Muscle of leg (tissue), 3 donors: ENCODE measurements at regions not wholly inside any gene's neighbourhood (a gene's known extent, or its start where the extent isn't known, plus 50 kb on each side); places are given as distances from the start of the nearest gene placed in this dataset.
"Not testable (repeated sequence)": the region's sequence is repeated elsewhere in the genome, so short reads cannot be mapped to it uniquely, and the experiment has no call there.

Source experiments
- DNase-seq: peaks from one replicate; pipeline ENCODE4 v3.0.0; 2013
- H3K27ac ChIP-seq: one replicate; pipeline ENCODE4 v1.5.1; 2013; ENCODE audit warnings: mild to moderate bottlenecking, low read length, control low read depth
- H3K27me3 ChIP-seq: one replicate; pipeline ENCODE4 v1.6.1; 2013; ENCODE audit warnings: low read length; ENCODE audit not compliant: control insufficient read depth, insufficient read depth
- H3K36me3 ChIP-seq: one replicate; pipeline ENCODE4 v1.6.1; 2013; ENCODE audit warnings: low read length; ENCODE audit not compliant: control insufficient read depth, insufficient read depth
- H3K4me1 ChIP-seq: one replicate; pipeline ENCODE4 v1.6.1; 2013; ENCODE audit warnings: low read length; ENCODE audit not compliant: control insufficient read depth, insufficient read depth
- H3K4me3 ChIP-seq: one replicate; pipeline ENCODE4 v1.5.1; 2013; ENCODE audit warnings: low read length, control low read depth
- H3K9me3 ChIP-seq: replicated peaks from 2 replicates; pipeline ENCODE4 v1.6.1; 2013; ENCODE audit warnings: low read depth, low read length; ENCODE audit not compliant: control insufficient read depth
- WGBS: methylation state at CpG from one replicate; pipeline ENCODE4 v1.1.5; 2013; ENCODE audit warnings: missing lambda C conversion rate; ENCODE audit not compliant: insufficient coverage; 5-methylcytosine and 5-hydroxymethylcytosine counted together

DNA sequence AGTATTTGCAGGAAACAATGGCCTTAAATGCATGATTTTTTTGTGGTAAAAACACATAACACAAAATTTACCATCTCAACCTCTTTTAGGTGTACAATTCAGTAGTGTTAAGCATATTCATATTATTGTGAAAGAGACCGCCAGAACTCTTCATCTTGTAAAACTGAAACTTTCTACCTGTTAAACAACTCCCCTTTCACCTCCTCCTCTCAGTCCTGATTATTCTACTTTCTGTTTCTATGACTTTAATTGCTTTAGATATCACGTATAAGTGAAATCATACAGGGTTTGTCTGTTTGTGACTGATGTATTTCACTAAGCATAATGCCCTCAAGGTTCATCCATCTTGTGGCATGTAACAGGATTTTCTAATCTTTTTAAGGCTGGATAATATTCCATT, 353.4 kb downstream of the ADAMTS20 start:
- Histone ChIP-seq H3K27me3 (no peaks in the 10 kb centered on the region), H3K4me3 (no peak overlapping the region), H3K9me3 (no peaks in the 10 kb centered on the region), H3K27ac (no peak overlapping the region), H3K36me3 (no peaks in the 10 kb centered on the region), H3K4me1 (no peaks in the 10 kb centered on the region)
- no peak for DNase-seq
- WGBS = no CpG with 5 or more reads among the region's 2 CpGs

DNA sequence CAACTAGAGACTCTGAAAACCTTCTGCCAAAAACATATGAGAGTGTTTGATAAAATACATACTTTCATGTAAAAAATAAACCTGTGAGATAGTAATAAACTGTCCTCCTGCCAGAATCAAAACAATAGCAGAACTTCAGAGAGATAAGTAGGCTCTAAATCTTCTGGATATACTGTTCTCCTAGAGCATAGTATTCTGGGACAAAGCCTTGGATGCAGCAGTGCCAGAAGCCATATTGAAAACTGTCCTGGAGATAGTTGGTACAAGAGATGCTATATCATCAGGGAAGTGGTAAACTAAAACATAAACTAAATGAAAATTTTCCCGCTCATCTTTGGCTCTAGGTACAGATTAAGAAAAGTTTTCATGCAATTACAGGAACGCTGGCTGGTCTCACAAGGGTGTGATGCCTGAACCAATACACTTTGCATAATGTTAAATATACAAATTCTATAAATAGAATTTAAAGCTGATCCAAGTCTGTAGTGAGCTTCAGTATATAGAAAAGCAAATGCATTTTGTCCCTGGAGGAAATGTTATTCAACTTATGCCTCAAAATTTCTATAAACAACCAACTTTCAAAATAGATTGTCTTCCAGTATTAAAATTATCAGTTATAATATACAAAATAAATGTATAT, 355.6 kb downstream of the ADAMTS20 start:
- H3K9me3 ChIP-seq = no peaks in the 10 kb centered on the region
- H3K4me1 ChIP-seq = no peaks in the 10 kb centered on the region
- H3K36me3 ChIP-seq = no peaks in the 10 kb centered on the region
- DNase-seq = no peak
- WGBS = no CpG with 5 or more reads among the region's 2 CpGs
- H3K27ac ChIP-seq = no peak overlapping the region
- no peak overlapping the region for H3K4me3 ChIP-seq
- H3K27me3 ChIP-seq = no peaks in the 10 kb centered on the region

DNA sequence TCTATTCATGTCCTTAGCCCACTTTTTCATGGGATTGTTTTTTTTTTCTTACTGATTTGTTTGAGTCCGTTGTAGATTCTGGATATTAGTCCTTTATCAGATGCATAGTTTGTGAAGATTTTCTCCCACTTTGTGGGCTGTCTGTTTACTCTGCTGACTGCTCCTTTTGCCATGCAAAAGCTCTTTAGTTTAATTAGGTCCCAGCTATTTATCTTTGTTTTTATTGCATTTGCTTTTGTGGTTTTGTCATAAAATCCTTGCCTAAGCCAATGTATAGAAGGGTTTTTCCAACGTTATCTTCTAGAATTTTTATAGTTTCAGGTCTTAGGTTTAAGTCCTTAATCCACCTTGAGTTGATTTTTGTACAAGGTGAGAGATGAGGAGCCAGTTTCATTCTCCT, 358.9 kb downstream of the ADAMTS20 start:
- H3K36me3 ChIP-seq, H3K9me3 ChIP-seq, H3K4me1 ChIP-seq, H3K27ac ChIP-seq, H3K27me3 ChIP-seq, H3K4me3 ChIP-seq, DNase-seq: not testable (repeated sequence)
- WGBS = no CpG with 5 or more reads among the region's 2 CpGs

DNA sequence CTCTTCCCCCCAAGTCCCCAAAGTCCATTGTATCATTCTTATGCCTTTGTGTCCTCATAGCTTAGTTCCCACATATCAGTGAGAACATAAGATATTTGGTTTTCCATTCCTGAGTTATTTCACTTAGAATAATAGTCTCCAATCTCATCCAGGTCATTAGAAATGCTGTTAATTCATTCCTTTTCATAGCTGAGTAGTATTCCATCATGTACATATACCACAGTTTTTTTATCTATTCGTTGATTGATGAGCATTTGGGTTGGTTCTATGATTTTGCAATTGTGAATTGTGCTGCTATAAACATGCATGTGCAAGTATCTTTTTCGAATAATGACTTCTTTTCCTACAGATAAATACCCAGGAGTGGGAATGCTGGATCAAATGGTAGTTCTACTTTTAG, 359.6 kb downstream of the ADAMTS20 start:
- H3K9me3 ChIP-seq, DNase-seq, H3K36me3 ChIP-seq, H3K27ac ChIP-seq, H3K27me3 ChIP-seq, H3K4me3 ChIP-seq, H3K4me1 ChIP-seq: not testable (repeated sequence)
- WGBS = no CpG with 5 or more reads among the region's 2 CpGs

DNA sequence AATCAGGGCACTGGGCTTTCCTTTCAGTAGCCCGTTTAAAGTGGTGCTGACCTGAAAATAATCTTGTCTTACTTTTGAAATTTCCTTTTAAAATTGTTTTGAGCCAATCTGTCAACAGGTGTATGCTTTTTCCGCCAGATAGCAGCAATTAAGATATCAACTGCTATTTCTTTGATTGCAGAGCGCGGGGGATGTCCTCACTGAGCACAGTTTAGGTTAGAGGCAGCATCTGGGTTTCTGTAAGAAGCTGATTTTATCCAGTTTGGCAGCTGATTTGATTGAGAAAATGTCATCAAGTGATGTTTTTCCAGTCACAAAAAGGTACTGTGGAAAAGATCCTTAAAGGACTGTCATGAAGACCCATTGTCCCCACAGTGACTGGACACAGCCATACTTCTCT, 371.8 kb downstream of the ADAMTS20 start:
- H3K4me3 ChIP-seq = no peak overlapping the region
- H3K27me3 ChIP-seq = no peaks in the 10 kb centered on the region
- 72% methylated on average over 2 of the region's 4 CpGs for WGBS
- DNase-seq = no peak
- no peaks in the 10 kb centered on the region for H3K4me1 ChIP-seq
- H3K36me3 ChIP-seq = no peaks in the 10 kb centered on the region
- no peak overlapping the region for H3K27ac ChIP-seq
- no peaks in the 10 kb centered on the region for H3K9me3 ChIP-seq

DNA sequence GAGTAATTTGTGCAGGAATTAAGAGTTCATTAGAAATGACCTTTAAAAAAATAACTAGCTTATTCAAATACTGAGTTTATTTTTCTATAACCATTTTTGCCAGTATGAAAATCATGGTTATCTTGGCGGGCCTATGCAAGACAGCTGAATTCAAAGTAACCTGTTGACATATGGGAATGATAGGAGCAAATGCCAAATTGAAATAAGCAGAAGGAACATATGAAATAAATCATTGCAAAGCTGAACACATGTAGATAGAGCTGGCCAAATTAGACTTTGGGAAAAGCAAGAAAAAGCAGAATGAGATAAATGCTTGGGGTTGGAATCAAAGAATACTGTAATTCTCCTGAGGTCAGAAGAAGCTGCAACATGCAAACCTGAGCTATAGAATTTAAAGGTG, 372.5 kb downstream of the ADAMTS20 start:
- no CpG with 5 or more reads among the region's 1 CpG for WGBS

DNA sequence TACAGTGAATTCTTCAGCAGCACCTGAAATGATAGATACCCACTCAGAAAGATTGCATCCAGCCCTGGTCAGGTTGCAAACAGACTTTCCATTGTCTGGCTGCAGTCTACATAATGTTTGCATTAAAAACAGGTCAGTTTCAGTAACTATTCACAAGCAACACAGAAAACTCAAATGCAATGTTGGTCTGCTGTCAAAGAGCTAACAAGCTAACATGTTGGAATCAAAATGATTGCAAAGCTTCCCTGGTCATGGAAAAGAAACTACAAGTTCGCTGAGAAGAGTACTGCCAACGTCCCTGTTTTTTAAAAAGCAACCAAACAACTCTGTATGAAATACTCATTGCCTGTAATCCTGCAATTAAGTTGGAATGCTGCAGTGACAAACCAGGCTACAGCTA, 374.7 kb downstream of the ADAMTS20 start:
- peak; percentile 57 for DNase-seq
- WGBS = no CpG with 5 or more reads among the region's 2 CpGs
- Histone ChIP-seq H3K27me3 (no peaks in the 10 kb centered on the region), H3K9me3 (no peaks in the 10 kb centered on the region), H3K27ac (no peak overlapping the region), H3K4me3 (no peak overlapping the region), H3K4me1 (no peaks in the 10 kb centered on the region), H3K36me3 (no peaks in the 10 kb centered on the region)

More for the DNA sequence above, 372.5 kb downstream of the ADAMTS20 start:
- peak; percentile 63 for DNase-seq
- Histone ChIP-seq H3K9me3 (no peaks in the 10 kb centered on the region), H3K36me3 (no peaks in the 10 kb centered on the region), H3K4me3 (no peak overlapping the region), H3K27me3 (no peaks in the 10 kb centered on the region), H3K4me1 (no peaks in the 10 kb centered on the region), H3K27ac (no peak overlapping the region)

DNA sequence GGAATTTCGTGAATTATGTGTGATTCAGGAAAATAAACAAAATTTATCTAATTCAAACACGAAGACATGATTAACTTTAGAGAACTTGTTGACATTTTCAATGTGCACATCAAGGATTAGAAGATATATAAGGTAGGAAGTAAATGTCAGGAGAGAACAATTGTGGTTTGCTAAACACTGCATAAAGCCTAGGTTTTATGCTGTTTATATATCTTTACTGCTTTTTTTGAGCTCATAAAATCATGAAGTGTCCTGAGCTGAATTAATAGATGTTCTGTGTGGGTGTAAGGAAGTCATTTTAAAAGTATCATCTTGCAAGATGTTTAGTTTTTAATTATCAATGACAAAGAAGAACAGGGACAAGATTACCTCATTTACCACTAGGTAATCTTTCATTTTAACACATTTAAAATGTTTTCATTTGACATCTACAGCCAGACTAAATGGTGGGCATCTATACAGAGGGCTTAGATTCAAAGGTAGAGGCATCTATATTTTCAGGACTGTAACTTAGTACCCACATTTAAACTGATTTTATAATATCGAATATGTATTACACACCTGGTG, 382.8 kb downstream of the ADAMTS20 start:
- H3K4me1 ChIP-seq = no peaks in the 10 kb centered on the region
- no peak for DNase-seq
- WGBS = no CpG with 5 or more reads among the region's 3 CpGs

DNA sequence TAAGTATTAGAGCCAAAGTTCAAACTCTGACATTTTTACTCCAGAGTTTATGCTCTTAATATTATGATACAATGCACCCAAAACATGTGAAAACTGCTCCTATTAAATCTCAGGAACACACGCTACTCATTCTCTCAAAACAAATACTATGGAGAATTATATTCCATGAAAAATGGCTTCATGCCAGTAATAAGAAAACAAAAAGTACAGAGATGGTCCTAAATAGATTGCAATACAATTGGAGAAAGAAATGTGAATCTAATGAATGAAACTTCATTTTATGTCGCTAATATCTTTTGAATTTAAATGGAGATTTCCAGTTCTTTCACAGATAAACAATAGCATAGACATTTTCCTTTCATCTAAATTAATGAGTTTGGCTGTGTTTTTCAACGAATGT, 384.3 kb downstream of the ADAMTS20 start:
- DNase-seq = peak; percentile 56
- Histone ChIP-seq H3K36me3 (no peaks in the 10 kb centered on the region), H3K9me3 (no peaks in the 10 kb centered on the region), H3K27me3 (no peaks in the 10 kb centered on the region), H3K4me3 (no peak overlapping the region), H3K4me1 (no peaks in the 10 kb centered on the region), H3K27ac (no peak overlapping the region)
- WGBS = no CpG with 5 or more reads among the region's 3 CpGs

More for the DNA sequence above, 382.8 kb downstream of the ADAMTS20 start:
- Histone ChIP-seq H3K36me3 (no peaks in the 10 kb centered on the region), H3K9me3 (no peaks in the 10 kb centered on the region), H3K4me3 (no peak overlapping the region), H3K27me3 (no peaks in the 10 kb centered on the region), H3K27ac (no peak overlapping the region)

DNA sequence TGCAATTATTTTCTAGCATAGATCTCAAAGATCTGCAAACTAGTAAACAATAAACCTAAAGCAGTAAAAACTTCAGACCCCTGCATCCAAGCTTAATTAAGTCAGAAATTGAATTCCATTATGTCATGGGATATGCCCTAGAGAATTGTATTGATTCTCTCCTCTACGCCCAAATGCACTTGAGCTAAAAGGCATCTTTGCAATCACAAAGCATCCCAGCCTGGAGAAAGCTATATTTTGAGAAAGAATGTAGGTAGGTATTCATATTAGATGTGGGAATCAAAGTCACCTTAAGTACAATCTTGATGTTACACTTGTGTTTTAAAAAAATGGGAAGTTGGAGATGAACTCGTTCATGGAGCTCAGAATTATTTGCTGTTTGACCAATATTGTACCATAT, 386.7 kb downstream of the ADAMTS20 start:
- no CpG with 5 or more reads among the region's 2 CpGs for WGBS
- Histone ChIP-seq H3K36me3 (no peaks in the 10 kb centered on the region), H3K27ac (no peak overlapping the region), H3K4me1 (no peaks in the 10 kb centered on the region), H3K27me3 (no peaks in the 10 kb centered on the region), H3K9me3 (no peaks in the 10 kb centered on the region), H3K4me3 (no peak overlapping the region)
- no peak for DNase-seq

DNA sequence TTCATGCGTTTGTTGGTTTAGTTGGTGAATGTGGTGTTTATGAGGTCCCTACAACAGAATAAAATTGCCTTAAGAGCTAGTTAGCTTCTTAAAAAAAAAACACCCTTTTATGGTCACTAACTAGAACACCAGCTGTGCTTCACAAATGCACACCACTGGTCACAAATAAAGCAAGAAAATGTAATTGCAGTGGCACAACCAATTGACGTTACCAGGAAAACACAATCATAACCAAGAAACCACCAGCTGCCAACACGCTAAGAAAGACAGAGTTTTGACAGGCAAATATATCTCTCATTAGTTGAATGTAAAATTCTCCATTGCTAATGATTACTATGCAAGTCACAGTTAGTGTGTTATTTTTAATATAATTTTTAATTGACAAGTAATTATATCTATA, 389.9 kb downstream of the ADAMTS20 start:
- H3K36me3 ChIP-seq = no peaks in the 10 kb centered on the region
- H3K4me1 ChIP-seq = no peaks in the 10 kb centered on the region
- WGBS = no CpG with 5 or more reads among the region's 3 CpGs
- no peaks in the 10 kb centered on the region for H3K27me3 ChIP-seq
- H3K9me3 ChIP-seq = no peaks in the 10 kb centered on the region
- DNase-seq = no peak
- no peak overlapping the region for H3K27ac ChIP-seq
- no peak overlapping the region for H3K4me3 ChIP-seq
